Stimulated activated naive CD8-positive, alpha-beta T cell treated with anti-CD3 and anti-CD28 coated beads, Interleukin-15, Interleukin-2, amounts not matched to agents 100 ng/mL and 50 ng/mL, for 24 hours (primary cell): ENCODE measurements at regions not wholly inside any gene's neighbourhood (a gene's known extent, or its start where the extent isn't known, plus 50 kb on each side); places are given as distances from the start of the nearest gene placed in this dataset.
A peak's percentile ranks its signal among the peaks of the same experiment; 100 is the strongest.

ENCODE experiments used
- H3K27ac Mint-ChIP-seq: one replicate; pipeline ENCODE4 v1.8.0; 2021; ENCODE audit warnings: mild to moderate bottlenecking, mixed read lengths
- H3K27me3 Mint-ChIP-seq: one replicate; pipeline ENCODE4 v1.8.0; 2021; ENCODE audit warnings: mixed read lengths
- H3K36me3 Mint-ChIP-seq: one replicate; pipeline ENCODE4 v1.8.0; 2021; ENCODE audit warnings: low read depth, mixed read lengths
- H3K4me1 Mint-ChIP-seq: one replicate; pipeline ENCODE4 v1.8.0; 2021; ENCODE audit warnings: low read depth, mixed read lengths
- H3K4me3 Mint-ChIP-seq: one replicate; pipeline ENCODE4 v1.8.0; 2021; ENCODE audit warnings: mild to moderate bottlenecking, mixed read lengths
- H3K9me3 Mint-ChIP-seq: one replicate; pipeline ENCODE4 v1.8.0; 2021; ENCODE audit warnings: mixed read lengths

- Mint-ChIP-seq H3K9me3 (no peaks in the 10 kb centered on the region), H3K4me1 (peaks cover 1% of the 10 kb centered on the region), H3K27me3 (no peaks in the 10 kb centered on the region), H3K27ac (no peak overlapping the region), H3K4me3 (no peak overlapping the region), H3K36me3 (no peaks in the 10 kb centered on the region)
Observed at GRCh38 chr1:212181015-212181882, 104.0 kb upstream of the PPP2R5A start.

- Mint-ChIP-seq H3K9me3 (no peaks in the 10 kb centered on the region), H3K27ac (no peak overlapping the region), H3K27me3 (no peaks in the 10 kb centered on the region), H3K36me3 (no peaks in the 10 kb centered on the region), H3K4me1 (peaks cover 11% of the 10 kb centered on the region), H3K4me3 (no peak overlapping the region)
Observed at GRCh38 chr1:212182171-212182570, 103.0 kb upstream of the PPP2R5A start.

- Mint-ChIP-seq H3K4me1 (peaks cover 12% of the 10 kb centered on the region), H3K27ac (no peak overlapping the region), H3K27me3 (no peaks in the 10 kb centered on the region), H3K4me3 (no peak overlapping the region), H3K36me3 (no peaks in the 10 kb centered on the region), H3K9me3 (no peaks in the 10 kb centered on the region)
Observed at GRCh38 chr1:212182579-212182978, 102.6 kb upstream of the PPP2R5A start.

GRCh38 chr1:212186427-212187207 is 98.6 kb upstream of the PPP2R5A start:
- no peaks in the 10 kb centered on the region for H3K36me3 Mint-ChIP-seq
- peaks cover 26% of the 10 kb centered on the region for H3K4me1 Mint-ChIP-seq
- no peaks in the 10 kb centered on the region for H3K9me3 Mint-ChIP-seq
- peak overlapping the region; percentile 27 for H3K4me3 Mint-ChIP-seq
- H3K27me3 Mint-ChIP-seq: no peaks in the 10 kb centered on the region
- H3K27ac Mint-ChIP-seq: no peak overlapping the region

- no peaks in the 10 kb centered on the region for H3K27me3 Mint-ChIP-seq
- peaks cover 26% of the 10 kb centered on the region for H3K4me1 Mint-ChIP-seq
- H3K36me3 Mint-ChIP-seq: no peaks in the 10 kb centered on the region
- H3K4me3 Mint-ChIP-seq: no peak overlapping the region
- no peaks in the 10 kb centered on the region for H3K9me3 Mint-ChIP-seq
- no peak overlapping the region for H3K27ac Mint-ChIP-seq
Observed at GRCh38 chr1:212188599-212189351, 96.4 kb upstream of the PPP2R5A start.

GRCh38 chr1:212189352-212189738 is 95.9 kb upstream of the PPP2R5A start:
- Mint-ChIP-seq H3K36me3 (no peaks in the 10 kb centered on the region), H3K4me1 (peaks cover 26% of the 10 kb centered on the region), H3K27ac (no peak overlapping the region), H3K4me3 (no peak overlapping the region), H3K27me3 (no peaks in the 10 kb centered on the region), H3K9me3 (no peaks in the 10 kb centered on the region)

GRCh38 chr1:212190169-212190568 is 95.0 kb upstream of the PPP2R5A start:
- Mint-ChIP-seq H3K4me3 (no peak overlapping the region), H3K27ac (no peak overlapping the region), H3K27me3 (no peaks in the 10 kb centered on the region), H3K9me3 (no peaks in the 10 kb centered on the region), H3K36me3 (no peaks in the 10 kb centered on the region), H3K4me1 (peaks cover 26% of the 10 kb centered on the region)

GRCh38 chr1:212192261-212192998 is 92.8 kb upstream of the PPP2R5A start:
- no peak overlapping the region for H3K27ac Mint-ChIP-seq
- no peaks in the 10 kb centered on the region for H3K36me3 Mint-ChIP-seq
- H3K4me3 Mint-ChIP-seq: no peak overlapping the region
- H3K4me1 Mint-ChIP-seq: peaks cover 14% of the 10 kb centered on the region
- no peaks in the 10 kb centered on the region for H3K27me3 Mint-ChIP-seq
- no peaks in the 10 kb centered on the region for H3K9me3 Mint-ChIP-seq

- H3K36me3 Mint-ChIP-seq: no peaks in the 10 kb centered on the region
- H3K9me3 Mint-ChIP-seq: no peaks in the 10 kb centered on the region
- no peaks in the 10 kb centered on the region for H3K4me1 Mint-ChIP-seq
- no peaks in the 10 kb centered on the region for H3K27me3 Mint-ChIP-seq
- no peak overlapping the region for H3K4me3 Mint-ChIP-seq
- no peak overlapping the region for H3K27ac Mint-ChIP-seq
Observed at GRCh38 chr1:212196355-212196754, 88.9 kb upstream of the PPP2R5A start.

- no peaks in the 10 kb centered on the region for H3K4me1 Mint-ChIP-seq
- no peaks in the 10 kb centered on the region for H3K36me3 Mint-ChIP-seq
- H3K27me3 Mint-ChIP-seq: no peaks in the 10 kb centered on the region
- H3K27ac Mint-ChIP-seq: no peak overlapping the region
- H3K4me3 Mint-ChIP-seq: no peak overlapping the region
- H3K9me3 Mint-ChIP-seq: no peaks in the 10 kb centered on the region
Observed at GRCh38 chr1:212201461-212201860, 83.7 kb upstream of the PPP2R5A start.

- Mint-ChIP-seq H3K27ac (no peak overlapping the region), H3K36me3 (no peaks in the 10 kb centered on the region), H3K4me3 (no peak overlapping the region), H3K27me3 (no peaks in the 10 kb centered on the region), H3K9me3 (no peaks in the 10 kb centered on the region), H3K4me1 (no peaks in the 10 kb centered on the region)
Observed at GRCh38 chr1:212203630-212204029, 81.6 kb upstream of the PPP2R5A start.

- Mint-ChIP-seq H3K4me1 (no peaks in the 10 kb centered on the region), H3K9me3 (no peaks in the 10 kb centered on the region), H3K4me3 (no peak overlapping the region), H3K36me3 (no peaks in the 10 kb centered on the region), H3K27me3 (no peaks in the 10 kb centered on the region), H3K27ac (no peak overlapping the region)
Observed at GRCh38 chr1:212205006-212205405, 80.2 kb upstream of the PPP2R5A start.

GRCh38 chr1:212205843-212206242 is 79.4 kb upstream of the PPP2R5A start:
- Mint-ChIP-seq H3K27ac (no peak overlapping the region), H3K9me3 (no peaks in the 10 kb centered on the region), H3K4me3 (no peak overlapping the region), H3K36me3 (no peaks in the 10 kb centered on the region), H3K27me3 (no peaks in the 10 kb centered on the region), H3K4me1 (no peaks in the 10 kb centered on the region)

GRCh38 chr1:212207118-212207517 is 78.1 kb upstream of the PPP2R5A start:
- Mint-ChIP-seq H3K4me1 (no peaks in the 10 kb centered on the region), H3K36me3 (no peaks in the 10 kb centered on the region), H3K27ac (no peak overlapping the region), H3K4me3 (no peak overlapping the region), H3K9me3 (no peaks in the 10 kb centered on the region), H3K27me3 (no peaks in the 10 kb centered on the region)
